Right lobe of liver (tissue), 4 donors: ENCODE measurements at regions not wholly inside any gene's neighbourhood (a gene's known extent, or its start where the extent isn't known, plus 50 kb on each side); places are given as distances from the start of the nearest gene placed in this dataset.

ENCODE experiments used
- CTCF ChIP-seq, 4 donors: fragments of 200-600 bp in 3 of 4; fragments of 450-650 bp in 1 of 4; IDR thresholded peaks; one replicate each; pipeline versions ENCODE4 v1.5.1 to v1.8.0; 2016 to 2022; ENCODE audit warnings: antibody characterized with exemption in 4 of 4, mild to moderate bottlenecking in 2 of 4
- POLR2A ChIP-seq: fragments of 450-650 bp; IDR thresholded peaks from one replicate; pipeline ENCODE4 v1.6.1; 2017; ENCODE audit warnings: antibody characterized with exemption, mild to moderate bottlenecking
- donor health status: DM: no; HTN: no; CAD: no.
- donor health status: DM: no; HTN: no; CAD: no.
- donor health status: DM: no; HTN: yes; CAD: no.

- no peak for TF ChIP-seq CTCF (IDR thresholded peaks at IDR 0.05)
- no peak for TF ChIP-seq POLR2A
Observed at GRCh38 chr1:106366627-106367319, 689.7 kb upstream of the PRMT6 start.
